Left lung (tissue), 4 donors: ENCODE measurements at regions not wholly inside any gene's neighbourhood (a gene's known extent, or its start where the extent isn't known, plus 50 kb on each side); places are given as distances from the start of the nearest gene placed in this dataset.

Source experiments
- ATAC-seq: fragments of 200-7000 bp; cut with Tn5 transposase; one replicate; pipeline ENCODE4 v1.9.1; 2020; ENCODE audit warnings: moderate library complexity
- DNase-seq, 4 donors: peaks; one replicate each; pipeline ENCODE4 v3.0.0-alpha.2; 2013 to 2020
- H3K27ac ChIP-seq, 2 donors: fragments of 200-600 bp; sonication (generic) in 1 of 2; one replicate each; pipeline versions ENCODE4 v1.5.0 to v1.8.0; 2020 to 2021
- H3K27me3 ChIP-seq, 2 donors: fragments of 200-600 bp; sonication (generic) in 1 of 2; one replicate each; pipeline versions ENCODE4 v1.5.0 to v1.8.0; 2020 to 2021
- H3K36me3 ChIP-seq, 2 donors: fragments of 200-600 bp; sonication (generic) in 1 of 2; one replicate each; pipeline versions ENCODE4 v1.5.0 to v1.8.0; 2020 to 2021
- H3K4me1 ChIP-seq, 2 donors: fragments of 200-600 bp; one replicate each; pipeline ENCODE4 v1.8.0; 2021
- H3K4me3 ChIP-seq, 2 donors: fragments of 200-600 bp; sonication (generic) in 1 of 2; one replicate each; pipeline versions ENCODE4 v1.5.0 to v1.8.0; 2020 to 2021; ENCODE audit warnings: mild to moderate bottlenecking in 1 of 2
- H3K9me3 ChIP-seq, 2 donors: fragments of 200-600 bp; sonication (generic) in 1 of 2; one replicate each; pipeline versions ENCODE4 v1.5.0 to v1.8.0; 2020 to 2021
- CTCF ChIP-seq, 2 donors: fragments of 200-600 bp; sonication (generic) in 1 of 2; IDR thresholded peaks; one replicate each; pipeline versions ENCODE4 v1.5.0 to v1.8.0; 2021; ENCODE audit warnings: antibody characterized with exemption in 2 of 2
- intact Hi-C, 2 donors: fragments of 100-400 bp; cut with DNase I; formaldehyde crosslinking; loops; one replicate each; pipeline versions ENCODE4 v1.11.2 to v1.14.2; 2022
- donor health status: DM: no; HTN: yes; CAD: no.
- donor health status: DM: no; HTN: no; CAD: no.

- ATAC-seq (no peak), DNase-seq (no peak)
- H3K27ac ChIP-seq, result no peak overlapping the region
- H3K27me3 ChIP-seq, result peaks cover 0 to 5% of the 10 kb centered on the region in 2 donors
- TF ChIP-seq CTCF (IDR thresholded peaks at IDR 0.05), result no peak
- H3K4me3 ChIP-seq, result no peak overlapping the region
- intact Hi-C loops, result no loop called here
- no peaks in the 10 kb centered on the region for H3K36me3 ChIP-seq
- H3K9me3 ChIP-seq, result no peaks in the 10 kb centered on the region
- no peaks in the 10 kb centered on the region for H3K4me1 ChIP-seq
Measured at GRCh38 chr10:128879441-128880140, 587.5 kb upstream of the MGMT start.

GRCh38 chr10:128880159-128880725 lies 586.8 kb upstream of the MGMT start:
- ATAC-seq (no peak), DNase-seq (no peak)
- Histone ChIP-seq H3K27me3 (peaks cover 0 to 5% of the 10 kb centered on the region in 2 donors), H3K4me1 (no peaks in the 10 kb centered on the region), H3K9me3 (no peaks in the 10 kb centered on the region), H3K4me3 (no peak overlapping the region), H3K36me3 (no peaks in the 10 kb centered on the region), H3K27ac (no peak overlapping the region)
- intact Hi-C loops, result no loop called here
- TF ChIP-seq CTCF (IDR thresholded peaks at IDR 0.05), result no peak

- Histone ChIP-seq H3K4me1 (no peaks in the 10 kb centered on the region), H3K27me3 (peaks cover 0 to 5% of the 10 kb centered on the region in 2 donors), H3K27ac (no peak overlapping the region), H3K9me3 (no peaks in the 10 kb centered on the region), H3K36me3 (no peaks in the 10 kb centered on the region), H3K4me3 (no peak overlapping the region)
- TF ChIP-seq CTCF (IDR thresholded peaks at IDR 0.05), result no peak
- DNase-seq (no peak), ATAC-seq (no peak)
- intact Hi-C loops, result no loop called here
Measured at GRCh38 chr10:128881086-128881485, 586.0 kb upstream of the MGMT start.

- H3K4me3 ChIP-seq, result no peak overlapping the region
- no peaks in the 10 kb centered on the region for H3K9me3 ChIP-seq
- no peak for TF ChIP-seq CTCF (IDR thresholded peaks at IDR 0.05)
- H3K36me3 ChIP-seq, result no peaks in the 10 kb centered on the region
- intact Hi-C loops, result no loop called here
- H3K27ac ChIP-seq, result no peak overlapping the region
- DNase-seq (no peak), ATAC-seq (peak; percentile 90)
- peaks cover 0 to 5% of the 10 kb centered on the region in 2 donors for H3K27me3 ChIP-seq
- H3K4me1 ChIP-seq, result no peaks in the 10 kb centered on the region
Measured at GRCh38 chr10:128883231-128884032, 583.6 kb upstream of the MGMT start.

- no peak overlapping the region for H3K27ac ChIP-seq
- no peaks in the 10 kb centered on the region for H3K9me3 ChIP-seq
- no peaks in the 10 kb centered on the region for H3K4me1 ChIP-seq
- TF ChIP-seq CTCF (IDR thresholded peaks at IDR 0.05), result no peak
- H3K4me3 ChIP-seq, result no peak overlapping the region
- ATAC-seq (no peak), DNase-seq (no peak)
- intact Hi-C loops, result no loop called here
- peaks cover 0 to 5% of the 10 kb centered on the region in 2 donors for H3K27me3 ChIP-seq
- no peaks in the 10 kb centered on the region for H3K36me3 ChIP-seq
Measured at GRCh38 chr10:128884033-128884425, 583.0 kb upstream of the MGMT start.
